ENCODE measurements at regions not wholly inside any gene's neighbourhood (a gene's known extent, or its start where the extent isn't known, plus 50 kb on each side); places are given as distances from the start of the nearest gene placed in this dataset.

- H3K4me3 ChIP-seq (ENCODE audit: low read depth, low read length): no peak overlapping the region
Measured at GRCh38 chr1:90502696-90503095, 214.4 kb downstream of the BARHL2 start.

GRCh38 chr1:90502194-90502593 is 214.9 kb downstream of the BARHL2 start:
- H3K4me3 ChIP-seq (ENCODE audit: low read depth, low read length): no peak overlapping the region

DNA sequence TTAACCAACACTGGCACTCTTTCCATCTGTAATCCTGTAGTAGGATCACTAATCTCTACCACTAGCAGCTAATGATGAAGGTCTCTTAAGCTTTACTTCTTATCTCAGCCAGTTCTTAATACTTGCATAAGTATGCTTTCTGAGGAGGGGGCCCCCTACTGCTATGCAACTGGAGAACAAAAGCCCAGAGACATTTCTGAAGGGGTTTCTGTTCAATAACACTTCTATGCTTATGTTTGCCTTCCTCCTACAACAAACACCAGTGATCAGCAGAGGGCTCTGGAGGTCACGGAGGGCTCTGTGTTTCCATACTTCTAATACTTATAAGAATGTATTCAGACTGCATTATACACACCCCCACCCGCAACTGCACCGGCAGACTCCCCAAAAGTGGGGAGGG is 215.8 kb downstream of the BARHL2 start:
- no peak overlapping the region for H3K4me3 ChIP-seq (ENCODE audit: low read depth, low read length)

GRCh38 chr1:90494748-90495282 is 222.3 kb downstream of the BARHL2 start:
- no peak overlapping the region for H3K4me3 ChIP-seq (ENCODE audit: low read depth, low read length)

- H3K4me3 ChIP-seq (ENCODE audit: low read depth, low read length): no peak overlapping the region
Measured at GRCh38 chr1:90488451-90488850, 228.7 kb downstream of the BARHL2 start.

- H3K4me3 ChIP-seq (ENCODE audit: low read depth, low read length): no peak overlapping the region
Measured at GRCh38 chr1:90486996-90487395, 230.1 kb downstream of the BARHL2 start.

GRCh38 chr1:90486134-90486824 is 230.8 kb downstream of the BARHL2 start:
- no peak overlapping the region for H3K4me3 ChIP-seq (ENCODE audit: low read depth, low read length)

DNA sequence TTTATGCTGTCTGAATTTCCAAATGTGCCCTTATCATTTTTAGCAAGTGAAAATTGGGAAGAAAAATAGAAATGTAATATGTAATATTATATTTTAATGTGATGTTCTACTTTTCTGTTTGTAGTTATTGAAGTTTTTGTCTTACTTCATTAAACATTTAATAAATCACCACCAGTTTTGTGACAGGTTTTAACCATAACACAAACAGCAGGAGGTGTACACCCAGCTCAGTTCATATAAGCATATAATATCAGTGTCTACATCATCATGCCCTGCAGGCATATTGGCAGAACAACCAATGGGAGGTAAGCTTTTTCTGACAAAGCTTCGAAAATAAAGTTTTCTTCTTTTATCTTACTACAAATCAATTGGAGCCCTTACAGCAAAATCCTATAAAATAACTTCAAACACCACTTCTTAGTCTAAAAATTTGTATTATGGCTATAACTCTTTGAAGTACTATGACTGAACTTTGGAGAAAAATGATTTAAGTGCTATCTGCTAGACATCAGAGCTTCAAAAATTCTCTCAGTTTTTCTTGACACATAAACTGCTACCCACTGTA is 236.7 kb downstream of the BARHL2 start:
- no peak overlapping the region for H3K4me3 ChIP-seq (ENCODE audit: low read depth, low read length)

GRCh38 chr1:90476994-90477393 is 240.1 kb downstream of the BARHL2 start:
- no peak overlapping the region for H3K4me3 ChIP-seq (ENCODE audit: low read depth, low read length)

- no peak overlapping the region for H3K4me3 ChIP-seq (ENCODE audit: low read depth, low read length)
Measured at GRCh38 chr1:90476411-90476810, 240.7 kb downstream of the BARHL2 start.

GRCh38 chr1:90475631-90476030 is 241.5 kb downstream of the BARHL2 start:
- no peak overlapping the region for H3K4me3 ChIP-seq (ENCODE audit: low read depth, low read length)

- H3K4me3 ChIP-seq (ENCODE audit: low read depth, low read length): no peak overlapping the region
Measured at GRCh38 chr1:90474731-90475130, 242.4 kb downstream of the BARHL2 start.

GRCh38 chr1:90474158-90474557 is 242.9 kb downstream of the BARHL2 start:
- no peak overlapping the region for H3K4me3 ChIP-seq (ENCODE audit: low read depth, low read length)

- no peak overlapping the region for H3K4me3 ChIP-seq (ENCODE audit: low read depth, low read length)
Measured at GRCh38 chr1:90472775-90473174, 244.3 kb downstream of the BARHL2 start.

GRCh38 chr1:90459570-90459969 is 257.5 kb downstream of the BARHL2 start:
- no peak overlapping the region for H3K4me3 ChIP-seq (ENCODE audit: low read depth, low read length)

DNA sequence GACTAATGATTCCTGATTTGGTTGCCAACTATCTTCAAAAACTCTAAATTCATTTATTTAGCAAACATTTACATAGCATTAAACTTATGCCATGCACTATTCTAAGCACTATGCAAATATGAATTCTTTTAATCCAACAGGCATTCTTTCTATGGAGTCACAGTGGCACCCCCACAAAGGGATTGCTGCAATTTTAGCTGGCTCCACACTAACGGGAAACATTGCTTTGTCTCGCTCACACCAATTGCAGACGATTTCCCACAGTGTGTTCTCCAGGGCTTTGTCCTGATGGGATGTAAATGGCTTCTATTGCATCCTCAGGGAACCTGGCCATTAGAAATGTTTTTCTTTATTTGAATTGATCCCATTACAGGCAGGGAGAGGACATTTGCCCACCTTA is 259.1 kb downstream of the BARHL2 start:
- H3K4me3 ChIP-seq (ENCODE audit: low read depth, low read length): no peak overlapping the region

DNA sequence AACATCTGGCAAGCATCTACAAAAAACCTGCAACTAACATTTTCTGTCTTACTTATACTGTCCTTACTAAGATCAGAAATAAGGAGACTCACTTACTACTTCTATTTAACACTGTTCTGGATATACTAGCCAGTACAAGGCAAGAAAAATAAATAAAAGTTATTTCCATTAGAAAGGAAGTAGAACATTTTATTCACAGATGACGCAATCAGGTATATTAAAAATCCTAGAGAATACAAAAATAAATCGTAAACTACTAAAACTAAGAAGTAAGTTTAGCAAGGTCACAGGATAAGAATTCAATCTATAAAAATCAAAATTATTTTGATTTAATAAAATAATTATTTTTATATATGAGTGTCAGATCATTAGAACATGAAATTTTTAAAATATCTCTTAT is 264.6 kb downstream of the BARHL2 start:
- H3K4me3 ChIP-seq (ENCODE audit: low read depth, low read length): no peak overlapping the region

- no peak overlapping the region for H3K4me3 ChIP-seq (ENCODE audit: low read depth, low read length)
Measured at GRCh38 chr1:90443354-90443753, 273.7 kb downstream of the BARHL2 start.

- H3K4me3 ChIP-seq (ENCODE audit: low read depth, low read length): no peak overlapping the region
Measured at GRCh38 chr1:90435351-90435750, 281.8 kb downstream of the BARHL2 start.

GRCh38 chr1:90434460-90434859 is 282.6 kb downstream of the BARHL2 start:
- no peak overlapping the region for H3K4me3 ChIP-seq (ENCODE audit: low read depth, low read length)

DNA sequence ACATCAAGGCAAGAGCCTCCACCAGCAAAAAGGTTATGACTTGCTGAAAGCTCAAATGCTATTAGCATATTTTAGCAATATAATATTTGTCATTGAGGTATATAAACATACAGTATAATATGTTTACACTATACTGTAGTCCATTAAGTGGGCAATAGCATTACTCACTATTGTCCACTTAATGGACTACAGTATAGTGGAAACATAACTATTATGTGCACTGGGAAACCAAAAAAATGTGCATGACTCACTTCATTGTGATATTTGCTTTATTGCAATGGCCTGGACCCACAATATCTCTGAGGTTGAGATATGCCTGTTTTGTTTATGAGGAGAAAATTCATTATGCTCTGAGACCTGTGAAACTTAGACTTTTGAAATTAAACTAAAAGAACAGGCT is 300.0 kb downstream of the BARHL2 start:
- H3K4me3 ChIP-seq (ENCODE audit: low read depth, low read length): no peak overlapping the region

DNA sequence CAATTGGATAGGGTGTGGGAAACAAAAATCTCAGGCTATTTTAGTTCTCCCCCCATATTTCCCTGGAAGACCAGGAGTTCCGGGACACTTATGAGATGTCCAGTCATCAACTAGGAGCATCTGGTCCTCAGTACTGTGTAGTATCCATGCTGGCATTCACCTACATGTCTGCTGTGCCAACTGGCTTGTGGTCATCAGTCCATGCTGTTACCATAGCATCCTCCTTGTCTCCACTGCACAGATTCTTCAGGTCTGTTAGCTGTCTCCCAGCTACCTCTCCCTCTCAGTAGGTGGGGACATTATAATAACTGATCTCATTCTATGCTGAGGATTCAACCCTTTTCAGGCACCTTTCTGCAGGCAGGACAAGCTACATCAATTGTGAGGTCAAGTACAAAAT is 302.9 kb downstream of the BARHL2 start:
- no peak overlapping the region for H3K4me3 ChIP-seq (ENCODE audit: low read depth, low read length)

DNA sequence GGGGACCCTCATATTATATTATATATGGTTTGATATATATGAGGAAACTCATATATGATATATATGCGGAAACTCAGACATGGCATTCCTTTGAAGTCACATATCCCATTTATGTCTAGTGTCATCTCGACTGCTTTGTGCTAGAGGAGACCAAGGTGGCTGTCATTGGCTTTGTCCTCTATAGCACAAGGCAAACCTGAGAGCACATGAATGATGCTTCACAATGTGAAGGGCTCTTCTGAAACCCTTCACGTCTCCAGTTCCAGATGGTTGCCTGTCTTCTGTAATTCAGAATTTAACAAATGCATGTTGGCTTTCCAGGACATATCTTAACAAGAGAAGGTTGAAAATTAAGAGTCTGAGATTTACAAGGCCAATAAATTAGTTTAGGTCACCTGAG is 303.6 kb downstream of the BARHL2 start:
- H3K4me3 ChIP-seq (ENCODE audit: low read depth, low read length): no peak overlapping the region

All from iPS-11a (cell line).